Neural progenitor cell (in vitro differentiated cells): ENCODE measurements at regions not wholly inside any gene's neighbourhood (a gene's known extent, or its start where the extent isn't known, plus 50 kb on each side); places are given as distances from the start of the nearest gene placed in this dataset.
"Not testable (repeated sequence)": the region's sequence is repeated elsewhere in the genome, so short reads cannot be mapped to it uniquely, and the experiment has no call there.

ENCODE experiments used
- DNase-seq: peaks from one replicate; pipeline ENCODE4 v3.0.0-alpha.2; 2016; ENCODE audit warnings: low spot score
- H2AFZ ChIP-seq: fragments of 200-600 bp; sonication (generic); replicated peaks from 2 replicates; pipeline ENCODE4 v1.6.1; 2016; ENCODE audit warnings: antibody characterized with exemption
- H3F3A ChIP-seq: fragments of 200-600 bp; sonication (generic); 2 replicates; pipeline ENCODE4 v1.6.1; 2016; ENCODE audit warnings: antibody characterized with exemption, low read depth
- H3K27ac ChIP-seq: fragments of 200-600 bp; sonication (generic); 2 replicates; pipeline ENCODE4 v1.5.1; 2016; ENCODE audit warnings: mild to moderate bottlenecking
- H3K27me3 ChIP-seq: fragments of 200-600 bp; sonication (generic); 2 replicates; pipeline ENCODE4 v1.6.1; 2016; ENCODE audit warnings: mild to moderate bottlenecking, moderate library complexity
- H3K36me3 ChIP-seq: fragments of 200-600 bp; sonication (generic); 2 replicates; pipeline ENCODE4 v1.5.1; 2016
- H3K4me1 ChIP-seq: fragments of 200-600 bp; sonication (generic); 2 replicates; pipeline ENCODE4 v1.6.1; 2016; ENCODE audit warnings: mixed run types
- H3K4me2 ChIP-seq: fragments of 200-600 bp; sonication (generic); 2 replicates; pipeline ENCODE4 v1.6.1; 2016
- H3K4me3 ChIP-seq: fragments of 200-600 bp; sonication (generic); 2 replicates; pipeline ENCODE4 v1.5.1; 2016
- H3K79me2 ChIP-seq: fragments of 200-600 bp; sonication (generic); 2 replicates; pipeline ENCODE4 v1.6.1; 2016; ENCODE audit warnings: low read depth
- H3K9ac ChIP-seq: fragments of 200-600 bp; sonication (generic); 2 replicates; pipeline ENCODE4 v1.6.1; 2016
- H3K9me3 ChIP-seq: fragments of 200-600 bp; sonication (generic); 2 replicates; pipeline ENCODE4 v1.5.1; 2016; ENCODE audit warnings: low read depth
- H4K20me1 ChIP-seq: fragments of 200-600 bp; sonication (generic); 2 replicates; pipeline ENCODE4 v1.6.1; 2016; ENCODE audit warnings: low read depth
- H3K27ac Mint-ChIP-seq: 3 replicates; pipeline ENCODE4 v1.8.0; 2021; ENCODE audit warnings: mixed read lengths
- H3K27me3 Mint-ChIP-seq: 2 replicates; pipeline ENCODE4 v1.8.0; 2022; ENCODE audit warnings: low read depth, mild to moderate bottlenecking, inconsistent platforms, moderate library complexity, mixed read lengths; ENCODE audit not compliant: insufficient read depth
- H3K36me3 Mint-ChIP-seq: 3 replicates; pipeline ENCODE4 v1.8.0; 2021; ENCODE audit warnings: mixed read lengths
- H3K4me1 Mint-ChIP-seq: 3 replicates; pipeline ENCODE4 v1.8.0; 2021; ENCODE audit warnings: mixed read lengths
- H3K4me3 Mint-ChIP-seq: 3 replicates; pipeline ENCODE4 v1.8.0; 2021; ENCODE audit warnings: mild to moderate bottlenecking, moderate library complexity, mixed read lengths
- H3K9me3 Mint-ChIP-seq: 3 replicates; pipeline ENCODE4 v1.8.0; 2020; ENCODE audit warnings: mixed read lengths
- EZH2 ChIP-seq: fragments of 200-600 bp; sonication (generic); IDR thresholded peaks from 2 replicates; pipeline ENCODE4 v1.6.1; 2017; ENCODE audit warnings: antibody characterized with exemption, mild to moderate bottlenecking, moderate library complexity
- EZH2phosphoT487 ChIP-seq: fragments of 200-600 bp; sonication (generic); IDR thresholded peaks from 2 replicates; pipeline ENCODE4 v1.6.1; 2017; ENCODE audit warnings: antibody characterized with exemption
- TF ChIP-seq, protein P1 (sequence below): fragments of 200-600 bp; sonication (generic); IDR thresholded peaks from 2 replicates; pipeline ENCODE4 v1.5.1; 2017; ENCODE audit warnings: antibody characterized with exemption, mild to moderate bottlenecking

DNA sequence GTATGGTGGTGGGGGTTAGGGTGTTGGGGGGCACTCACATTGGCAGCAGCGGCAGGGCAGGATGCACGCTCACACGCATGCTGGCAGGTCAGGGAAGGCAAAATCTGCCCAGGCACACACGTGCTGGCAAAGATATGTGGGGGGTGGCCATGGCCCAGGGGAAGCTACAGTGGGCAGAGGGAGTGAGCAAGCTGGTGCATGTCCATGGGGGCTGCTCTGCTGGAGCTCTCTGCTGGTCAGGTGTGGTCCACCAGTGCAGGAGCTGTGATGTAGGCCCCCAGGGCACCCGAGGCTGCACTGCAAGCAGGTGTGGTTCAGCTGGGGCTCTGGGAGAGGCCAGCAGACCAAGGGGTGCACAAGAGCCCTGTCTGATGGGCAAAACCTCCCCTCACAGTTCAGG is 491.5 kb upstream of the TNP1 start:
- TF ChIP-seq, protein P1, sequence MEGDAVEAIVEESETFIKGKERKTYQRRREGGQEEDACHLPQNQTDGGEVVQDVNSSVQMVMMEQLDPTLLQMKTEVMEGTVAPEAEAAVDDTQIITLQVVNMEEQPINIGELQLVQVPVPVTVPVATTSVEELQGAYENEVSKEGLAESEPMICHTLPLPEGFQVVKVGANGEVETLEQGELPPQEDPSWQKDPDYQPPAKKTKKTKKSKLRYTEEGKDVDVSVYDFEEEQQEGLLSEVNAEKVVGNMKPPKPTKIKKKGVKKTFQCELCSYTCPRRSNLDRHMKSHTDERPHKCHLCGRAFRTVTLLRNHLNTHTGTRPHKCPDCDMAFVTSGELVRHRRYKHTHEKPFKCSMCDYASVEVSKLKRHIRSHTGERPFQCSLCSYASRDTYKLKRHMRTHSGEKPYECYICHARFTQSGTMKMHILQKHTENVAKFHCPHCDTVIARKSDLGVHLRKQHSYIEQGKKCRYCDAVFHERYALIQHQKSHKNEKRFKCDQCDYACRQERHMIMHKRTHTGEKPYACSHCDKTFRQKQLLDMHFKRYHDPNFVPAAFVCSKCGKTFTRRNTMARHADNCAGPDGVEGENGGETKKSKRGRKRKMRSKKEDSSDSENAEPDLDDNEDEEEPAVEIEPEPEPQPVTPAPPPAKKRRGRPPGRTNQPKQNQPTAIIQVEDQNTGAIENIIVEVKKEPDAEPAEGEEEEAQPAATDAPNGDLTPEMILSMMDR: no peak
- TF ChIP-seq EZH2: no peak
- no peak for TF ChIP-seq EZH2phosphoT487

DNA sequence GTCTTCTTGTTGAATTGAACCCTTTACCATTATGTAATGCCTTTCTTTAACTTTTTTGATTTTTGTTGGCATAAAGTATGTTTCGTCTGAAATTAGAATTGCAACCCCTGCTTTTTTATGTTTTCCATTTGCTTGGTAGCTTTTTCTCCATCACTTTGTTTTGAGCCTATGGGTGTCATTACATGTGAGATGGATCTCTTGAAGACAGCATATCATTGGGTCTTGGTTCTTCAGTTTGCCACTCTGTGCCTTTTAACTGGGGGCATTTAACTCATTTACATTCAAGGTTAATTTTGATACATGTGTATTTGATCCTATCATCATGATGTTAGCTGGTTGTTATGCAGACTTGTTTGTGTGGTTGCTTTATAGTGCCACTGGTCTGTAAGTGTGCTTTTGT is 489.4 kb upstream of the TNP1 start:
- no peaks in the 10 kb centered on the region for H3K9me3 ChIP-seq
- TF ChIP-seq EZH2: no peak
- TF ChIP-seq, protein P1: no peak
- no peaks in the 10 kb centered on the region for H3K36me3 Mint-ChIP-seq
- H3K27ac Mint-ChIP-seq: no peak overlapping the region
- H3K4me2 ChIP-seq: no peak overlapping the region
- no peak overlapping the region for H2AFZ ChIP-seq
- no peaks in the 10 kb centered on the region for H4K20me1 ChIP-seq
- peaks cover 22% of the 10 kb centered on the region for H3K9me3 Mint-ChIP-seq
- DNase-seq: no peak
- H3K9ac ChIP-seq: no peak overlapping the region
- peaks cover 6% of the 10 kb centered on the region for H3K27me3 Mint-ChIP-seq
- H3K27ac ChIP-seq: no peak overlapping the region
- no peak overlapping the region for H3K4me3 ChIP-seq
- no peaks in the 10 kb centered on the region for H3K4me1 Mint-ChIP-seq
- H3K79me2 ChIP-seq: no peaks in the 10 kb centered on the region
- H3K27me3 ChIP-seq: no peaks in the 10 kb centered on the region
- H3K36me3 ChIP-seq: no peaks in the 10 kb centered on the region
- H3K4me1 ChIP-seq: no peaks in the 10 kb centered on the region
- no peaks in the 10 kb centered on the region for H3F3A ChIP-seq
- no peak overlapping the region for H3K4me3 Mint-ChIP-seq

More for the DNA sequence above, 491.5 kb upstream of the TNP1 start:
- Mint-ChIP-seq H3K9me3 (peaks cover 19% of the 10 kb centered on the region), H3K36me3 (no peaks in the 10 kb centered on the region), H3K4me1 (no peaks in the 10 kb centered on the region), H3K4me3 (no peak overlapping the region), H3K27ac (no peak overlapping the region), H3K27me3 (peaks cover 6% of the 10 kb centered on the region)
- no peak overlapping the region for H3K4me2 ChIP-seq
- no peaks in the 10 kb centered on the region for H3K79me2 ChIP-seq
- H3K27ac ChIP-seq: no peak overlapping the region
- H3K4me1 ChIP-seq: no peaks in the 10 kb centered on the region
- no peaks in the 10 kb centered on the region for H3K9me3 ChIP-seq
- no peaks in the 10 kb centered on the region for H3K36me3 ChIP-seq
- H3K27me3 ChIP-seq: no peaks in the 10 kb centered on the region
- H3K4me3 ChIP-seq: no peak overlapping the region
- H3K9ac ChIP-seq: no peak overlapping the region
- DNase-seq: no peak
- H4K20me1 ChIP-seq: no peaks in the 10 kb centered on the region
- H3F3A ChIP-seq: no peaks in the 10 kb centered on the region
- H2AFZ ChIP-seq: no peak overlapping the region

DNA sequence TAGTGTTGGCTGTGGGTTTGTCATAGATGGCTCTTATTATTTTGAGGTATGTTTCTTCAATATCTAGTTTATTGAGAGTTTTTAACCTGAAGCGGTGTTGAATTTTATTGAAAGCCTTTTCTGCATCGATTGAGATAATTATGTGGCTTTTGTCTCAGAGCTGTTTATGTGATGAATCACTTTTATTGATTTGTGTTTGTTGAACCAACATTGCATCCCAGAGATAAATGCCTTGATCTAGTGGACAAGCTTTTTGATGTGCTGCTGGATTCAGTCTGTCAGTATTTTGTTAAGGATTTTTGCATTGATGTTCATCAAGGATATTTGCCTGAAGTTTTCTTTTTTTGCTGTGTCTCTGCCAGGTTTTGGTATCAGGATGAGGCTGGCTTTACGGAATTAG is 487.8 kb upstream of the TNP1 start:
- not testable (repeated sequence) for H3K27ac ChIP-seq, H3K27me3 Mint-ChIP-seq, H4K20me1 ChIP-seq, H3K4me2 ChIP-seq, H3K9ac ChIP-seq, H3K27me3 ChIP-seq, H3K36me3 ChIP-seq, H3K79me2 ChIP-seq, H3K4me1 Mint-ChIP-seq, H3K4me1 ChIP-seq, H3K27ac Mint-ChIP-seq, H3F3A ChIP-seq, DNase-seq, H3K4me3 ChIP-seq, H3K4me3 Mint-ChIP-seq, H3K9me3 ChIP-seq, H2AFZ ChIP-seq, H3K36me3 Mint-ChIP-seq
- peaks cover 22% of the 10 kb centered on the region for H3K9me3 Mint-ChIP-seq

DNA sequence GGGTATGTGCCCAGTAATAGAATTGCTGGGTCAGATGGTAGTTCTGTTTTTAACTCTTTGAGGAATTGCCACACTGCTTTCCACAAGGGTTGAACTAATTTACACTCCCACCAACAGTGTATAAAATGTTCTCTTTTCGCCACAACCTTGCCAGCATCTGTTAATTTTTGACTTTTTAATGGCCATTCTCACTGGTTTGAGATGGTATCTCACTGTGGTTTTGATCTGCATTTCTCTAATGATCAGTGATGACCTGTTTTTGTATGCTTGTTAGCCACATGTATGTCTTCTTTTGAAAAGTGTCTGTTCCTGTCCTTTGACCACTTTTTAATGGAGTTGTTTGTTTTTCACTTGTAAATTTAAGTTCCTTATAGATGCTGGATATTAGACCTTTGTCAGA is 486.2 kb upstream of the TNP1 start:
- not testable (repeated sequence) for DNase-seq, H4K20me1 ChIP-seq, H2AFZ ChIP-seq, H3K4me2 ChIP-seq, H3K27me3 Mint-ChIP-seq, H3K36me3 Mint-ChIP-seq, H3K4me1 ChIP-seq, H3K4me3 ChIP-seq, H3K27me3 ChIP-seq, H3K79me2 ChIP-seq, H3K27ac Mint-ChIP-seq, H3K36me3 ChIP-seq, H3K4me3 Mint-ChIP-seq, H3K9ac ChIP-seq, H3K9me3 ChIP-seq, H3F3A ChIP-seq, H3K27ac ChIP-seq, H3K4me1 Mint-ChIP-seq
- H3K9me3 Mint-ChIP-seq: peaks cover 20% of the 10 kb centered on the region
